ENCODE measurements at regions not wholly inside any gene's neighbourhood (a gene's known extent, or its start where the extent isn't known, plus 50 kb on each side); places are given as distances from the start of the nearest gene placed in this dataset.

DNA sequence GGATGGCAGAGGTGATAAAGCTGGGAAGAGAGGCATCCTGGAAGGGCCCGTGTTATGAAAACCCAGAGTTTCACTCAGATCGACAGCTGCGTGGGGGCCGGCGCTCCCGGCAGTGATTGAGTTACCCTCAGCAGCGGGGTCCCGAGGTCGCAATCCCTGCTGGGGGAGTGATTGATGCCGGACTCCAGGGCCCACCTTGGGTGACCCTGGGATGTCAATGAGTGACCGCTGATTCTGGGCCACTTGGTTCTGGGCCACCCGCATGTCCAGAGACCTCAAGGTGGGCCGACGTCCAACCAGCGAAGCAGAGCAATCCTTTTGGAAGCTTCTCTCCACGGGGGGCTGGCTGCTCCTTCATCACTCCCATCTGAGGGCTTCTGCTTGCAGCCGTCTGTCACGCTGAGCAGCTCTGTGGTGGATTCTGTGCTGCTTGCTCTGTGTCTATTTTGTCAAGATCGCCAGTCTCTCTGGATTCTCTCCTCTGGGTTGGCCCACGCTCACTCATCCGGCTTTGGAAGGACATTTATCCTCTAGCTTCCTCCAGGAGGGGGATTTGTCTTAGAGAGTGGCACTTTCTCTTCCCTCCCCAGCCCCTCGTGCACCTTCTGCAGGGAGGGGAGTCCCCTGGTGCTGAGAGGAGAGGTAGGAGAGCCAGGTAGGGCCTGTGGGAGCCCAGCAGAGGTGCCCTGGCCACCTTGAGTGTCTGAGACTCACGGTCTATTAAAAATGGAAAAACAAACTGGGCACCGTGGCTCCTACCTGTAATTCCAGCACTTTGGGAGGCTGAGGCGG, 110.9 kb upstream of the C1orf174 start:
- TF ChIP-seq CTCF (IDR thresholded peaks at IDR 0.05): no peak
- DNase-seq: no peak
- intact Hi-C loops (cut with DNase I, micrococcal nuclease): no loop called here
- ATAC-seq: no peak
- Histone ChIP-seq H3K4me3 (no peak overlapping the region), H3K9me3 (peaks cover 2% of the 10 kb centered on the region), H3K36me3 (ENCODE audit: low read depth) (no peaks in the 10 kb centered on the region), H3K4me1 (ENCODE audit: low read depth) (no peaks in the 10 kb centered on the region)

- no peaks in the 10 kb centered on the region for H3K36me3 ChIP-seq (ENCODE audit: low read depth)
- ATAC-seq (no peak), DNase-seq (no peak)
- H3K4me3 ChIP-seq: no peak overlapping the region
- no peaks in the 10 kb centered on the region for H3K4me1 ChIP-seq (ENCODE audit: low read depth)
- no peaks in the 10 kb centered on the region for H3K9me3 ChIP-seq
- no peak for TF ChIP-seq CTCF (IDR thresholded peaks at IDR 0.05)
- intact Hi-C loops (cut with DNase I, micrococcal nuclease): no loop called here
Measured at GRCh38 chr1:4016351-4017130, 116.5 kb upstream of the C1orf174 start.

DNA sequence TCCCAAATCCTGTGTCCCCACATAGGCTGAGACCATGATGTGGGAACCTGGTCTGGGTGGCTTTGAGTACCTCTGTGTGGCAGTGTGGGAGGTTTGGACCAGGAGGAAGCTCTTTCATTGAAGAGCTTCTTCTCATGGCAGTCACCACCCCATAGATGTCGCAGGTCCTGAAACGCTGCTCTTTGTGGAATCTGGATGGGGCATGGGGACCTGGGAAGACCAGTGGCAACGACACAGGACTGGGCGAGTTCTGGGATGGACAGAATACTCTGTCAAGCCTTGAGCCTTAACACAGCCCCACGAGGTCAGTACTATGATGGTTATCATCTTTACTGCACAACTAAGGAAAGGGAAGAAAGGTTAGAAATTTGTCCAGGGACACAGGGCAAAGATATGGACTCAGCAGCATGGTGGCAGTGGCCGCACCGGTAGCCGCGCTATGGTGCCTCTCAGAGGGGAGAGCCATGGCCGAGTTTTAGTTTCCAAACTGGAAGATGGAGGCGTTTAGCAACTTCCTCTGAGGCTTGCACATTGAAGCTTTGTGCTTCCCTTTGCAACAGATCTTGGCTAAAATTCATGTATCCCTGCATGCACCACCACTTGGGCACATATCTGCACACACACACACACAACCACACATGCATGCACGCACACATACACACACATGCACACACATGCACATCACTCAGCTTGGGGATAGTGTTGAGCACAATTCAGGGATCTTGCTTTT, 117.7 kb upstream of the C1orf174 start:
- no peak for DNase-seq
- Histone ChIP-seq H3K4me1 (ENCODE audit: low read depth) (no peaks in the 10 kb centered on the region), H3K4me3 (no peak overlapping the region), H3K36me3 (ENCODE audit: low read depth) (no peaks in the 10 kb centered on the region), H3K9me3 (no peaks in the 10 kb centered on the region)
- intact Hi-C loops (cut with DNase I, micrococcal nuclease): no loop called here
- no peak for ATAC-seq
- TF ChIP-seq CTCF (IDR thresholded peaks at IDR 0.05): no peak

DNA sequence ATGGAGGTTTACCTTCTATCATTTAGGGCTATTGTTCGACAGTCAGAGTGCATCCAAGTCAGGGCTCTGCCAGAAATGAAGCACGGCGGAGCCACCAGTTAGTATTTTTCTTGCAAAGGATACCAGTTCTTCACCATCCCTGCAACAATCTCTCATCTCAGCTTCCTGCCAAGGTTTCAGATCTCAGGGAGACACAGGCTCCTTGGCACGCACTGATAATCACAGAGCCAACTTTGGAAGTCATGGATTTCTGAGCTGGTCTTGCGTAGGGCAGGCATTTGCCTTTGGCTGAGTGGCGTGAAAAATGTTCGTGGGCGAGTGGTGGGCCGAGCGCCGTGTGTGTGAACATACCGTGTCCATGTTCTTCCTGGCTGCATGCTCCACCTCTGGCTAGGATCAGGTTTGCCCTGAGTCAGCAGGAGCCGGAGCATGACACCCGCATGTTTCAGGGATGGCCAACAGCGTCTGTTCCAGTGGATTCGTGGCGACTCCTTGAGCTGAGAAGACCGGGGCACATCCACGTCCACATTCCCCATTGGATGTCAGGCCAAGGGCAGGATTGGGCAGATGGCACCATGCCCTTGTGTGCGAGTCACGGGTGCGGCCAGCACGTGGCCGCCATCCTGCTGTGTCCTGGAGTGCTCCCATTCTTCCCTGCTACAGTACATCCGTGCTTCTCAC, 118.5 kb upstream of the C1orf174 start:
- no peaks in the 10 kb centered on the region for H3K4me1 ChIP-seq (ENCODE audit: low read depth)
- no peak for TF ChIP-seq CTCF (IDR thresholded peaks at IDR 0.05)
- ATAC-seq (no peak), DNase-seq (no peak)
- no peaks in the 10 kb centered on the region for H3K9me3 ChIP-seq
- intact Hi-C loops (cut with DNase I, micrococcal nuclease): no loop called here
- no peaks in the 10 kb centered on the region for H3K36me3 ChIP-seq (ENCODE audit: low read depth)
- H3K4me3 ChIP-seq: no peak overlapping the region

DNA sequence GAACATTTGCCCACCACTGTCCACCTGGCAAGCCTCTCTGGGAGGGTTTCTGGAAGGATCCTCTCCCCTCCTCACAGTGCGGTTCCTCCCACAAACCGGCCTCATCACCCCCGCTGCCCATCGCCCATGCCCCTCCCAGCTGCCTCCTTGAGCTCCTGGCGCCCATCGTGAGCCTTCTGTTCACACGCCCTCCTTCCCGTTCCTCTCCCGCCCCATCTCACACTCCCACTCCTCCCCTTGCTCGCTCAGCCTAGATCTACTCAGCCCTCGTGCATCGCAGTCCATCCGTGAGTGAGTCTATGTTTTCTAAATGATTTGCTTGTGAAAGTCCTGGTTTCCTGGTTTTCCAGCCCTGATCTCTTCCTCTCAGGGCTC, 119.1 kb upstream of the C1orf174 start:
- ATAC-seq (no peak), DNase-seq (no peak)
- H3K36me3 ChIP-seq (ENCODE audit: low read depth): no peaks in the 10 kb centered on the region
- no peak for TF ChIP-seq CTCF (IDR thresholded peaks at IDR 0.05)
- no peaks in the 10 kb centered on the region for H3K4me1 ChIP-seq (ENCODE audit: low read depth)
- H3K4me3 ChIP-seq: no peak overlapping the region
- H3K9me3 ChIP-seq: no peaks in the 10 kb centered on the region
- intact Hi-C loops (cut with DNase I, micrococcal nuclease): no loop called here

Data from mucosa of descending colon (tissue), 3 donors.